Stimulated activated effector memory CD8-positive, alpha-beta T cell treated with anti-CD3 and anti-CD28 coated beads, Interleukin-12 subunit alpha, Interleukin-12 subunit beta, amount 100 ng/mL, for 72 hours (primary cell): ENCODE measurements at regions not wholly inside any gene's neighbourhood (a gene's known extent, or its start where the extent isn't known, plus 50 kb on each side); places are given as distances from the start of the nearest gene placed in this dataset.
"Not testable (repeated sequence)": the region's sequence is repeated elsewhere in the genome, so short reads cannot be mapped to it uniquely, and the experiment has no call there.

Experiments used
- ATAC-seq: fragments of 150-1000 bp; cut with Tn5 transposase; 2 replicates; pipeline ENCODE4 v1.10.0; 2021
- DNase-seq, 2 donors: peaks; one replicate each; pipeline ENCODE4 v3.0.0; 2021 to 2022; ENCODE audit warnings: low spot score in 2 of 2
- H3K27ac Mint-ChIP-seq: one replicate; pipeline ENCODE4 v1.8.0; 2022; ENCODE audit warnings: mild to moderate bottlenecking, mixed read lengths
- H3K36me3 Mint-ChIP-seq: one replicate; pipeline ENCODE4 v1.8.0; 2022; ENCODE audit warnings: mild to moderate bottlenecking, mixed read lengths
- H3K4me1 Mint-ChIP-seq: one replicate; pipeline ENCODE4 v1.8.0; 2022; ENCODE audit warnings: mixed read lengths
- H3K4me3 Mint-ChIP-seq: one replicate; pipeline ENCODE4 v1.8.0; 2022; ENCODE audit warnings: mild to moderate bottlenecking, mixed read lengths
- H3K9me3 Mint-ChIP-seq: one replicate; pipeline ENCODE4 v1.8.0; 2022; ENCODE audit warnings: mixed read lengths

GRCh38 chr6:28791002-28791383 lies 132.8 kb downstream of the TRIM27 start:
- no peak for ATAC-seq
- DNase-seq, result no peak
- H3K4me1 Mint-ChIP-seq, result peaks cover 17% of the 10 kb centered on the region
- no peak overlapping the region for H3K27ac Mint-ChIP-seq
- no peak overlapping the region for H3K4me3 Mint-ChIP-seq
- H3K36me3 Mint-ChIP-seq, result peaks cover 22% of the 10 kb centered on the region
- peaks cover 11% of the 10 kb centered on the region for H3K9me3 Mint-ChIP-seq

GRCh38 chr6:28794175-28795002 lies 129.4 kb downstream of the TRIM27 start:
- Mint-ChIP-seq H3K36me3 (peaks cover 21% of the 10 kb centered on the region), H3K4me1 (peaks cover 15% of the 10 kb centered on the region), H3K4me3 (no peak overlapping the region), H3K27ac (no peak overlapping the region), H3K9me3 (peaks cover 10% of the 10 kb centered on the region)
- DNase-seq, result no peak
- ATAC-seq, result no peak

GRCh38 chr6:28800647-28801046 lies 123.1 kb downstream of the TRIM27 start:
- not testable (repeated sequence) for ATAC-seq, H3K4me3 Mint-ChIP-seq

GRCh38 chr6:28802417-28803336 lies 121.1 kb downstream of the TRIM27 start:
- Mint-ChIP-seq H3K9me3 (no peaks in the 10 kb centered on the region), H3K27ac (peak overlapping the region; percentile 73), H3K4me3 (no peak overlapping the region), H3K36me3 (peaks cover 7% of the 10 kb centered on the region), H3K4me1 (peaks cover 5% of the 10 kb centered on the region)
- DNase-seq (no peak), ATAC-seq (peak; percentile 53)

More at GRCh38 chr6:28800647-28801046, 123.1 kb downstream of the TRIM27 start:
- DNase-seq, H3K27ac Mint-ChIP-seq, H3K4me1 Mint-ChIP-seq, H3K9me3 Mint-ChIP-seq: not testable (repeated sequence)
- peaks cover 11% of the 10 kb centered on the region for H3K36me3 Mint-ChIP-seq

GRCh38 chr6:28803337-28803709 lies 120.5 kb downstream of the TRIM27 start:
- no peak for ATAC-seq
- Mint-ChIP-seq H3K4me3 (no peak overlapping the region), H3K4me1 (peaks cover 5% of the 10 kb centered on the region), H3K9me3 (no peaks in the 10 kb centered on the region), H3K27ac (no peak overlapping the region), H3K36me3 (peaks cover 14% of the 10 kb centered on the region)
- DNase-seq, result no peak

GRCh38 chr6:28807682-28808280 lies 116.0 kb downstream of the TRIM27 start:
- ATAC-seq, result no peak
- Mint-ChIP-seq H3K4me1 (peaks cover 9% of the 10 kb centered on the region), H3K27ac (peak overlapping the region; percentile 50), H3K36me3 (peaks cover 21% of the 10 kb centered on the region), H3K9me3 (peaks cover 6% of the 10 kb centered on the region), H3K4me3 (no peak overlapping the region)
- peak in 1 of 2 donors; percentile 59 for DNase-seq

GRCh38 chr6:28808383-28808782 lies 115.4 kb downstream of the TRIM27 start:
- ATAC-seq (no peak), DNase-seq (no peak)
- Mint-ChIP-seq H3K4me3 (no peak overlapping the region), H3K9me3 (peaks cover 6% of the 10 kb centered on the region), H3K36me3 (peaks cover 19% of the 10 kb centered on the region), H3K27ac (no peak overlapping the region), H3K4me1 (peaks cover 7% of the 10 kb centered on the region)

- peaks cover 6% of the 10 kb centered on the region for H3K9me3 Mint-ChIP-seq
- DNase-seq (no peak), ATAC-seq (no peak)
- peaks cover 23% of the 10 kb centered on the region for H3K36me3 Mint-ChIP-seq
- no peak overlapping the region for H3K4me3 Mint-ChIP-seq
- peaks cover 19% of the 10 kb centered on the region for H3K4me1 Mint-ChIP-seq
- no peak overlapping the region for H3K27ac Mint-ChIP-seq
These were observed 113.7 kb downstream of the TRIM27 start for GRCh38 chr6:28809947-28810658.

- Mint-ChIP-seq H3K4me3 (no peak overlapping the region), H3K36me3 (peaks cover 23% of the 10 kb centered on the region), H3K9me3 (peaks cover 6% of the 10 kb centered on the region), H3K4me1 (peaks cover 19% of the 10 kb centered on the region), H3K27ac (no peak overlapping the region)
- DNase-seq (no peak), ATAC-seq (no peak)
These were observed 113.1 kb downstream of the TRIM27 start for GRCh38 chr6:28810659-28811053.

- ATAC-seq (no peak), DNase-seq (no peak)
- Mint-ChIP-seq H3K4me3 (no peak overlapping the region), H3K4me1 (peaks cover 23% of the 10 kb centered on the region), H3K36me3 (peaks cover 23% of the 10 kb centered on the region), H3K27ac (no peak overlapping the region), H3K9me3 (peaks cover 6% of the 10 kb centered on the region)
These were observed 111.9 kb downstream of the TRIM27 start for GRCh38 chr6:28811873-28812272.

GRCh38 chr6:28812778-28813569 lies 110.8 kb downstream of the TRIM27 start:
- ATAC-seq (no peak), DNase-seq (no peak)
- no peak overlapping the region for H3K27ac Mint-ChIP-seq
- peaks cover 6% of the 10 kb centered on the region for H3K9me3 Mint-ChIP-seq
- peaks cover 19% of the 10 kb centered on the region for H3K36me3 Mint-ChIP-seq
- peaks cover 31% of the 10 kb centered on the region for H3K4me1 Mint-ChIP-seq
- no peak overlapping the region for H3K4me3 Mint-ChIP-seq

- peaks cover 31% of the 10 kb centered on the region for H3K4me1 Mint-ChIP-seq
- H3K9me3 Mint-ChIP-seq, result peaks cover 6% of the 10 kb centered on the region
- DNase-seq (no peak), ATAC-seq (no peak)
- H3K4me3 Mint-ChIP-seq, result no peak overlapping the region
- no peak overlapping the region for H3K27ac Mint-ChIP-seq
- peaks cover 15% of the 10 kb centered on the region for H3K36me3 Mint-ChIP-seq
These were observed 109.5 kb downstream of the TRIM27 start for GRCh38 chr6:28814032-28814976.

GRCh38 chr6:28816339-28816908 lies 107.4 kb downstream of the TRIM27 start:
- peaks cover 24% of the 10 kb centered on the region for H3K4me1 Mint-ChIP-seq
- H3K36me3 Mint-ChIP-seq, result peaks cover 18% of the 10 kb centered on the region
- DNase-seq (no peak), ATAC-seq (no peak)
- no peak overlapping the region for H3K27ac Mint-ChIP-seq
- peaks cover 3% of the 10 kb centered on the region for H3K9me3 Mint-ChIP-seq
- no peak overlapping the region for H3K4me3 Mint-ChIP-seq
